IMR-90 (cell line): ENCODE measurements at regions not wholly inside any gene's neighbourhood (a gene's known extent, or its start where the extent isn't known, plus 50 kb on each side); places are given as distances from the start of the nearest gene placed in this dataset.

Experiments used
- ATAC-seq: fragments of 200-7000 bp; cut with Tn5 transposase; 2 replicates; pipeline ENCODE4 v1.9.1; 2020; ENCODE audit warnings: low read depth, mild to moderate bottlenecking, moderate library complexity
- BruUV-seq: library from RNA; stranded (reverse); fragments of 400-500 nt; replicated peaks from 2 replicates; lab custom pipeline; 2021; lab: Mats Ljungman, UMichigan
- CTCF ChIA-PET: fragments of 300-600 bp; formaldehyde crosslinking; extraction: SDS; loops from one replicate; lab custom pipeline; 2021; ENCODE audit warnings: antibody characterized with exemption; lab: Yijun Ruan, JAX
- POLR2A ChIA-PET: fragments of 300-600 bp; sonication (Branson Sonifier 250); formaldehyde crosslinking; loops from one replicate; lab custom pipeline; 2022; ENCODE audit warnings: antibody characterized with exemption; ENCODE audit not compliant: unreplicated experiment; lab: Charles Lee
- DNase-seq: peaks from one replicate; pipeline ENCODE4 v3.0.0; 2013
- H2AFZ ChIP-seq: replicated peaks from 2 replicates; pipeline ENCODE3; 2013; ENCODE audit warnings: low read length, mild to moderate bottlenecking; ENCODE audit not compliant: poor library complexity
- H2AK5ac ChIP-seq: 2 replicates; pipeline ENCODE4 v1.6.1; 2013; ENCODE audit warnings: low read depth, low read length, inconsistent platforms
- H2AK9ac ChIP-seq: replicated peaks from 2 replicates; pipeline ENCODE3; 2013; ENCODE audit warnings: mild to moderate bottlenecking, low read depth, low read length, moderate library complexity; ENCODE audit not compliant: poor library complexity
- H2BK120ac ChIP-seq: 2 replicates; pipeline ENCODE4 v1.6.1; 2013; ENCODE audit warnings: low read depth, low read length, inconsistent platforms
- H2BK15ac ChIP-seq: 3 replicates; pipeline ENCODE4 v1.6.1; 2013; ENCODE audit warnings: low read depth, low read length, inconsistent platforms
- H2BK20ac ChIP-seq: 2 replicates; pipeline ENCODE4 v1.6.1; 2013; ENCODE audit warnings: low read depth, mild to moderate bottlenecking, inconsistent platforms, low read length, moderate library complexity
- H2BK5ac ChIP-seq: 2 replicates; pipeline ENCODE4 v1.6.1; 2013; ENCODE audit warnings: mild to moderate bottlenecking, low read depth, low read length, inconsistent platforms; ENCODE audit not compliant: poor library complexity, severe bottlenecking
- H3K14ac ChIP-seq: replicated peaks from 2 replicates; pipeline ENCODE4 v1.6.1; 2013; ENCODE audit warnings: low read depth, low read length, inconsistent platforms
- H3K18ac ChIP-seq: 2 replicates; pipeline ENCODE4 v1.6.1; 2013; ENCODE audit warnings: low read depth, low read length, control low read depth
- H3K23ac ChIP-seq: 2 replicates; pipeline ENCODE4 v1.6.1; 2013; ENCODE audit warnings: low read depth, low read length, inconsistent platforms
- H3K27ac ChIP-seq: 2 replicates; pipeline ENCODE4 v1.5.1; 2013; ENCODE audit warnings: mild to moderate bottlenecking, control low read depth, low read length; ENCODE audit not compliant: insufficient read depth
- H3K27me3 ChIP-seq: 2 replicates; pipeline ENCODE4 v1.6.1; 2013; ENCODE audit warnings: low read length; ENCODE audit not compliant: control insufficient read depth, insufficient read depth
- H3K36me3 ChIP-seq: 2 replicates; pipeline ENCODE4 v1.6.1; 2013; ENCODE audit warnings: low read length, mixed read lengths; ENCODE audit not compliant: control insufficient read depth, insufficient read depth
- H3K4ac ChIP-seq: 2 replicates; pipeline ENCODE4 v1.6.1; 2013; ENCODE audit warnings: low read depth, low read length, inconsistent platforms
- H3K4me1 ChIP-seq: 2 replicates; pipeline ENCODE4 v1.6.1; 2013; ENCODE audit warnings: low read length, mixed read lengths; ENCODE audit not compliant: control insufficient read depth, insufficient read depth
- H3K4me2 ChIP-seq: 2 replicates; pipeline ENCODE4 v1.6.1; 2013; ENCODE audit warnings: low read depth, mild to moderate bottlenecking, control low read depth, low read length, moderate library complexity
- H3K4me3 ChIP-seq: 2 replicates; pipeline ENCODE4 v1.5.1; 2013; ENCODE audit warnings: low read depth, mild to moderate bottlenecking, control low read depth, low read length, moderate library complexity; ENCODE audit not compliant: insufficient read depth
- H3K56ac ChIP-seq: 2 replicates; pipeline ENCODE4 v1.6.1; 2013; ENCODE audit warnings: low read length, inconsistent platforms; ENCODE audit not compliant: insufficient read depth; ENCODE audit errors: extremely low read depth
- H3K79me1 ChIP-seq, 2 experiments: 2 replicates each; pipeline ENCODE4 v1.6.1; 2013; ENCODE audit warnings: low read length in 2 of 2, inconsistent platforms in 1 of 2, low read depth in 1 of 2
- H3K9ac ChIP-seq: 2 replicates; pipeline ENCODE4 v1.6.1; 2013; ENCODE audit warnings: low read depth, low read length, control low read depth
- H3K9me1 ChIP-seq: 2 replicates; pipeline ENCODE4 v1.6.1; 2013; ENCODE audit warnings: low read length, inconsistent platforms; ENCODE audit not compliant: insufficient read depth
- H3K9me3 ChIP-seq: 2 replicates; pipeline ENCODE4 v1.6.1; 2013; ENCODE audit warnings: low read length; ENCODE audit not compliant: control insufficient read depth, insufficient read depth
- H4K20me1 ChIP-seq: 2 replicates; pipeline ENCODE4 v1.6.1; 2013; ENCODE audit warnings: low read length, inconsistent platforms; ENCODE audit not compliant: insufficient read depth
- H4K5ac ChIP-seq: 2 replicates; pipeline ENCODE4 v1.6.1; 2013; ENCODE audit warnings: mild to moderate bottlenecking, low read depth, low read length, control low read depth
- H4K8ac ChIP-seq, 2 experiments: 2 replicates each; pipeline ENCODE4 v1.6.1; 2013; ENCODE audit warnings: low read depth in 2 of 2, low read length in 2 of 2, control low read depth in 1 of 2, inconsistent platforms in 1 of 2
- H4K91ac ChIP-seq: 2 replicates; pipeline ENCODE4 v1.6.1; 2013; ENCODE audit warnings: low read depth, low read length, inconsistent platforms; ENCODE audit not compliant: insufficient read depth
- BHLHE40 ChIP-seq: fragments of 150-350 bp; IDR thresholded peaks from 2 replicates; pipeline ENCODE4 v1.6.1; 2016; ENCODE audit warnings: mild to moderate bottlenecking, low read depth, low read length
- CEBPB ChIP-seq: IDR thresholded peaks from 2 replicates; pipeline ENCODE4 v1.6.1; 2012; ENCODE audit warnings: low read depth, low read length, improper control_type of control experiment
- CHD1 ChIP-seq: IDR thresholded peaks from 2 replicates; pipeline ENCODE4 v1.6.1; 2012; ENCODE audit warnings: low read depth, low read length, improper control_type of control experiment
- FOS ChIP-seq: fragments of 150-350 bp; IDR thresholded peaks from 2 replicates; pipeline ENCODE4 v1.6.1; 2016; ENCODE audit warnings: low read depth, low read length
- MAFK ChIP-seq: IDR thresholded peaks from 2 replicates; pipeline ENCODE4 v1.6.1; 2012; ENCODE audit warnings: low read depth, low read length, improper control_type of control experiment
- MAZ ChIP-seq: IDR thresholded peaks from 2 replicates; pipeline ENCODE4 v1.6.1; 2012; ENCODE audit warnings: low read depth, mild to moderate bottlenecking, low read length, improper control_type of control experiment, moderate library complexity, borderline replicate concordance
- MXI1 ChIP-seq: IDR thresholded peaks from 2 replicates; pipeline ENCODE4 v1.6.1; 2012; ENCODE audit warnings: low read depth, mild to moderate bottlenecking, low read length, moderate library complexity, borderline replicate concordance
- NFE2L2 ChIP-seq: fragments of 150-350 bp; IDR thresholded peaks from 2 replicates; pipeline ENCODE4 v1.6.1; 2016; ENCODE audit warnings: low read depth, mild to moderate bottlenecking, low read length
- POLR2A ChIP-seq: IDR thresholded peaks from 2 replicates; pipeline ENCODE4 v1.6.1; 2012; ENCODE audit warnings: mild to moderate bottlenecking, low read depth, low read length
- RAD21 ChIP-seq: IDR thresholded peaks from 2 replicates; pipeline ENCODE4 v1.6.1; 2012; ENCODE audit warnings: low read length, improper control_type of control experiment
- RCOR1 ChIP-seq: IDR thresholded peaks from 2 replicates; pipeline ENCODE4 v1.6.1; 2012; ENCODE audit warnings: mild to moderate bottlenecking, low read length, improper control_type of control experiment; ENCODE audit not compliant: insufficient replicate concordance
- RFX5 ChIP-seq: IDR thresholded peaks from 2 replicates; pipeline ENCODE4 v1.8.0; 2012; ENCODE audit warnings: low read depth, mild to moderate bottlenecking, low read length, moderate library complexity
- SMC3 ChIP-seq: fragments of 150-350 bp; IDR thresholded peaks from 2 replicates; pipeline ENCODE4 v1.6.1; 2016; ENCODE audit warnings: low read depth, mild to moderate bottlenecking, antibody characterized with exemption, low read length, moderate library complexity
- dilution Hi-C: fragments of 300-500 bp; cut with HindIII; formaldehyde crosslinking; loops from one replicate; pipeline ENCODE4 v1.14.3; 2018; ENCODE audit warnings: low sequenced_read_pairs; ENCODE audit not compliant: unreplicated experiment
- in situ Hi-C: fragments of 300-500 bp; cut with MboI; formaldehyde crosslinking; loops from 3 replicates; pipeline ENCODE4 v1.14.3; 2019; ENCODE audit warnings: low sequenced_read_pairs, inconsistent platforms, mixed read lengths
- intact Hi-C: fragments of 100-400 bp; cut with micrococcal nuclease; formaldehyde crosslinking; loops from 2 replicates; pipeline ENCODE4 v1.10.0; 2022
- TF ChIP-seq, protein P1 (sequence below): fragments of 150-350 bp; IDR thresholded peaks from 2 replicates; pipeline ENCODE4 v1.6.1; 2016; ENCODE audit warnings: low read depth, mild to moderate bottlenecking, low read length, moderate library complexity, borderline replicate concordance
- TF ChIP-seq, protein P2 (sequence below): conservative IDR thresholded peaks from 2 replicates; pipeline ENCODE4 v1.5.1; 2012; ENCODE audit warnings: mild to moderate bottlenecking, low read depth, low read length, improper control_type of control experiment
- TF ChIP-seq, protein P3 (sequence below): fragments of 150-350 bp; IDR thresholded peaks from 2 replicates; pipeline ENCODE4 v1.6.1; 2017; ENCODE audit warnings: mild to moderate bottlenecking, antibody characterized with exemption, low read length, low read depth

DNA sequence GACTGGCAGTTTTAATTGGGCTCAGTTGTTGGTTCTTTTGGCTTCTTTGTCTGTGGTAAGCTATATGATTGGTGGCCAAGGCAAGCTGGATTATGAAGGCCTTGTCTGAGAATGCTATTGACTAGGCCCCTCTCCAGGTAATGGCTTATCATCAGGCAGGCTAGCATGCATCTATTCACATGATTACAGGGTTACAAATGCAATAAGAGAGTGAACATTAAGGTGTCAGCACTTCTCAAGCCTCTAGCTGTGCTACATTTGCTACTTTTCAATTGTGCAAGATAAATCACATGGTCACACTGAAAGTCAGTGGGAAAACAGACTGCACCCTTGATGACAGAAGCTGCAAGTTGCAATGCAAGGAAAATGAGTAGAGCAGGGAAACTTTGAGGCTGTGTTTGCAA, 550.9 kb upstream of the TMPRSS15 start:
- H3K79me1 ChIP-seq = no peaks in the 10 kb centered on the region
- no peak overlapping the region for H3K4me2 ChIP-seq
- intact Hi-C loops (no loop called here), in situ Hi-C loops (no loop called here), dilution Hi-C loops (no loop called here)
- no peak overlapping the region for H3K23ac ChIP-seq
- no peak overlapping the region for H4K8ac ChIP-seq
- no peaks in the 10 kb centered on the region for H3K4me1 ChIP-seq
- H3K18ac ChIP-seq = no peak overlapping the region
- no peak overlapping the region for H3K56ac ChIP-seq
- H3K9me1 ChIP-seq = no peaks in the 10 kb centered on the region
- no peak overlapping the region for H2BK120ac ChIP-seq
- no peak overlapping the region for H3K4ac ChIP-seq
- H2BK20ac ChIP-seq = no peak overlapping the region
- no peak overlapping the region for H2AK9ac ChIP-seq
- no peak overlapping the region for H2BK5ac ChIP-seq
- no peaks in the 10 kb centered on the region for H3K36me3 ChIP-seq
- H2BK15ac ChIP-seq = no peak overlapping the region
- ChIA-PET POLR2A (no interaction called here), CTCF (no interaction called here)
- no peak overlapping the region for H4K91ac ChIP-seq
- H3K27ac ChIP-seq = no peak overlapping the region
- no peak overlapping the region for H3K14ac ChIP-seq
- no TSS peak for BruUV-seq
- no peak overlapping the region for H4K5ac ChIP-seq
- TF ChIP-seq MAZ (no peak), MAFK (no peak), BHLHE40 (no peak), CHD1 (no peak), CEBPB (no peak), RAD21 (no peak), POLR2A (no peak), MXI1 (no peak), SMC3 (no peak), NFE2L2 (no peak), FOS (no peak), RFX5 (no peak), RCOR1 (no peak)
- TF ChIP-seq, protein P1, sequence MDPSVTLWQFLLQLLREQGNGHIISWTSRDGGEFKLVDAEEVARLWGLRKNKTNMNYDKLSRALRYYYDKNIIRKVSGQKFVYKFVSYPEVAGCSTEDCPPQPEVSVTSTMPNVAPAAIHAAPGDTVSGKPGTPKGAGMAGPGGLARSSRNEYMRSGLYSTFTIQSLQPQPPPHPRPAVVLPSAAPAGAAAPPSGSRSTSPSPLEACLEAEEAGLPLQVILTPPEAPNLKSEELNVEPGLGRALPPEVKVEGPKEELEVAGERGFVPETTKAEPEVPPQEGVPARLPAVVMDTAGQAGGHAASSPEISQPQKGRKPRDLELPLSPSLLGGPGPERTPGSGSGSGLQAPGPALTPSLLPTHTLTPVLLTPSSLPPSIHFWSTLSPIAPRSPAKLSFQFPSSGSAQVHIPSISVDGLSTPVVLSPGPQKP = no peak
- TF ChIP-seq, protein P2, sequence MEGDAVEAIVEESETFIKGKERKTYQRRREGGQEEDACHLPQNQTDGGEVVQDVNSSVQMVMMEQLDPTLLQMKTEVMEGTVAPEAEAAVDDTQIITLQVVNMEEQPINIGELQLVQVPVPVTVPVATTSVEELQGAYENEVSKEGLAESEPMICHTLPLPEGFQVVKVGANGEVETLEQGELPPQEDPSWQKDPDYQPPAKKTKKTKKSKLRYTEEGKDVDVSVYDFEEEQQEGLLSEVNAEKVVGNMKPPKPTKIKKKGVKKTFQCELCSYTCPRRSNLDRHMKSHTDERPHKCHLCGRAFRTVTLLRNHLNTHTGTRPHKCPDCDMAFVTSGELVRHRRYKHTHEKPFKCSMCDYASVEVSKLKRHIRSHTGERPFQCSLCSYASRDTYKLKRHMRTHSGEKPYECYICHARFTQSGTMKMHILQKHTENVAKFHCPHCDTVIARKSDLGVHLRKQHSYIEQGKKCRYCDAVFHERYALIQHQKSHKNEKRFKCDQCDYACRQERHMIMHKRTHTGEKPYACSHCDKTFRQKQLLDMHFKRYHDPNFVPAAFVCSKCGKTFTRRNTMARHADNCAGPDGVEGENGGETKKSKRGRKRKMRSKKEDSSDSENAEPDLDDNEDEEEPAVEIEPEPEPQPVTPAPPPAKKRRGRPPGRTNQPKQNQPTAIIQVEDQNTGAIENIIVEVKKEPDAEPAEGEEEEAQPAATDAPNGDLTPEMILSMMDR = no peak
- TF ChIP-seq, protein P3, sequence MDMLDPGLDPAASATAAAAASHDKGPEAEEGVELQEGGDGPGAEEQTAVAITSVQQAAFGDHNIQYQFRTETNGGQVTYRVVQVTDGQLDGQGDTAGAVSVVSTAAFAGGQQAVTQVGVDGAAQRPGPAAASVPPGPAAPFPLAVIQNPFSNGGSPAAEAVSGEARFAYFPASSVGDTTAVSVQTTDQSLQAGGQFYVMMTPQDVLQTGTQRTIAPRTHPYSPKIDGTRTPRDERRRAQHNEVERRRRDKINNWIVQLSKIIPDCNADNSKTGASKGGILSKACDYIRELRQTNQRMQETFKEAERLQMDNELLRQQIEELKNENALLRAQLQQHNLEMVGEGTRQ = no peak
- no peak overlapping the region for H2AK5ac ChIP-seq
- no peaks in the 10 kb centered on the region for H4K20me1 ChIP-seq
- H3K9me3 ChIP-seq = peaks cover 12% of the 10 kb centered on the region
- DNase-seq (no peak), ATAC-seq (no peak)
- H3K27me3 ChIP-seq = no peaks in the 10 kb centered on the region
- no peak overlapping the region for H3K4me3 ChIP-seq
- H3K9ac ChIP-seq = no peak overlapping the region
- no peak overlapping the region for H2AFZ ChIP-seq
